ENCODE measurements at regions not wholly inside any gene's neighbourhood (a gene's known extent, or its start where the extent isn't known, plus 50 kb on each side); places are given as distances from the start of the nearest gene placed in this dataset.

- TF ChIP-seq ZNF335 (tag by site-specific recombination; conservative IDR thresholded peaks at IDR 0.05) (no peak), ZNF76 (tag by site-specific recombination; IDR thresholded peaks at IDR 0.05; ENCODE audit: borderline replicate concordance, low read depth) (no peak), ZNF350 (tag by site-specific recombination; IDR thresholded peaks at IDR 0.05) (no peak)
Measured at GRCh38 chr4:163603257-163603656, 108.8 kb downstream of the TMA16 start (continued).

DNA sequence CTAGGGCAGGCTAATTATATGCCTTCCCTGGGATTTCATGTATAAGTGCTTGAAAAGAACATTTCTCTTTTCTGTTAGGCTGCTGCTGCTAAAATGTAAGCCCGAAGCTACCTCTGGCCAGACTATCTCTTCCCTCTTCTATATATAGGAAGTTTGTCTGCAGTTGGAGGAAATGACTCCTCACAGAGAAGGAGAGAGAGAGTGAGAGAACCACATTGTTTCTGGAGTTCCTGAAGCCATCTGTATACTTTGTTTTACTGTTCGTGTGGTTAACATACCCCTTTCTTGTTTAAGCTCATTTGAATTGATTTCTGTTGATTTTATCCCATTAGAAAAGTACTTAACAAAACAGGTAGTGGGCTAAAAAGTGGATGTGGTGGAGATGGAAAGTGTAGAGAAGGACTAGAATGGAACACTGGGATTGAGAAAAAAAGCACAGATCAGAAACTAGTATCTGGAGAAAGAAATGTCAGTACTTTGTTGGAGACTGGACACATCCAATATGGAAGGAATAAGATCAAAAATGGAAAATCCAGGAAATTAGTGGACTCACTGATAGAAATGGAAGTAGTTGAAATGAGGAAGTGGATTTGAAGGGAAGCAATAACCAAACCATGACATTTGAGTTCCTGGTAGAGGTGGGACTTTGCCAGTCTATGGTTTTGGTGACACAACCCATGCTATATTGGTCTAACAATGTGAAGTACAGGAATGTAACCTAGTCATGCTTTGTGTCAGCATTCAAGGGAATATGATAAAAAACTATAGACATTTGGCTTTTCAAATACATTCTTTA, 112.6 kb downstream of the TMA16 start:
- Histone ChIP-seq H3K27ac (ENCODE audit: extremely low read depth, low read depth, low read length) (no peak overlapping the region), H3K36me3 (ENCODE audit: control insufficient read depth in 2 of 2, insufficient read depth in 1 of 2, low read length in 2 of 2) (no peaks in the 10 kb centered on the region), H3K4me3 (ENCODE audit: low read depth, low read length) (no peak overlapping the region), H3K4me1 (ENCODE audit: control insufficient read depth, insufficient read depth, low read length) (no peaks in the 10 kb centered on the region), H3K9me3 (ENCODE audit: control insufficient read depth, insufficient read depth, low read depth, low read length) (no peaks in the 10 kb centered on the region)
- no peak for TF ChIP-seq SP3 (tag by site-specific recombination; IDR thresholded peaks at IDR 0.05)
- TF ChIP-seq SCRT2 (tag by site-specific recombination; IDR thresholded peaks at IDR 0.05) = no peak
- TF ChIP-seq ZNF785 (tag by site-specific recombination; IDR thresholded peaks at IDR 0.05) = no peak
- no peak for TF ChIP-seq ZNF324 (tag by site-specific recombination; IDR thresholded peaks at IDR 0.05)
- no peak for TF ChIP-seq ZNF23 (tag by site-specific recombination; IDR thresholded peaks at IDR 0.05; ENCODE audit: borderline replicate concordance)
- no peak for TF ChIP-seq ZNF530 (tag by site-specific recombination; IDR thresholded peaks at IDR 0.05; ENCODE audit: low read depth)
- no peak for TF ChIP-seq ZNF707 (tag by site-specific recombination; IDR thresholded peaks at IDR 0.05)
- TF ChIP-seq ZNF549 (tag by site-specific recombination; IDR thresholded peaks at IDR 0.05) = no peak
- TF ChIP-seq ZNF133 (tag by site-specific recombination; IDR thresholded peaks at IDR 0.05) = no peak
- no peak for TF ChIP-seq ZNF394 (tag by site-specific recombination; IDR thresholded peaks at IDR 0.05; ENCODE audit: borderline replicate concordance)
- no peak for TF ChIP-seq GLI4 (tag by site-specific recombination; IDR thresholded peaks at IDR 0.05)
- TF ChIP-seq ZSCAN30 (tag by site-specific recombination; IDR thresholded peaks at IDR 0.05) = no peak
- TF ChIP-seq ZNF513 (tag by site-specific recombination; IDR thresholded peaks at IDR 0.05) = no peak
- TF ChIP-seq ZNF473 (tag by site-specific recombination; IDR thresholded peaks at IDR 0.05) = no peak
- TF ChIP-seq, protein P1, sequence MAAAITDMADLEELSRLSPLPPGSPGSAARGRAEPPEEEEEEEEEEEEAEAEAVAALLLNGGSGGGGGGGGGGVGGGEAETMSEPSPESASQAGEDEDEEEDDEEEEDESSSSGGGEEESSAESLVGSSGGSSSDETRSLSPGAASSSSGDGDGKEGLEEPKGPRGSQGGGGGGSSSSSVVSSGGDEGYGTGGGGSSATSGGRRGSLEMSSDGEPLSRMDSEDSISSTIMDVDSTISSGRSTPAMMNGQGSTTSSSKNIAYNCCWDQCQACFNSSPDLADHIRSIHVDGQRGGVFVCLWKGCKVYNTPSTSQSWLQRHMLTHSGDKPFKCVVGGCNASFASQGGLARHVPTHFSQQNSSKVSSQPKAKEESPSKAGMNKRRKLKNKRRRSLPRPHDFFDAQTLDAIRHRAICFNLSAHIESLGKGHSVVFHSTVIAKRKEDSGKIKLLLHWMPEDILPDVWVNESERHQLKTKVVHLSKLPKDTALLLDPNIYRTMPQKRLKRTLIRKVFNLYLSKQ (tag by site-specific recombination; IDR thresholded peaks at IDR 0.05; ENCODE audit: borderline replicate concordance) = no peak
- no peak for TF ChIP-seq HIC1 (tag by site-specific recombination; IDR thresholded peaks at IDR 0.05)
- ChIA-PET CTCF (interaction anchor here (0.6 kb wide), 1 partner anchor 219 kb away, joined by 6 read pairs; no protein-coding TSS in a partner anchor), POLR2A (no interaction called here)

GRCh38 chr4:163609019-163609418, 114.5 kb downstream of the TMA16 start:
- H3K27ac ChIP-seq (ENCODE audit: extremely low read depth, low read depth, low read length) = no peak overlapping the region
- POLR2A ChIA-PET = no interaction called here
- H3K4me3 ChIP-seq (ENCODE audit: low read depth, low read length) = no peak overlapping the region
- H3K36me3 ChIP-seq (ENCODE audit: control insufficient read depth in 2 of 2, insufficient read depth in 1 of 2, low read length in 2 of 2) = no peaks in the 10 kb centered on the region
- H3K4me1 ChIP-seq (ENCODE audit: control insufficient read depth, insufficient read depth, low read length) = no peaks in the 10 kb centered on the region
- no peaks in the 10 kb centered on the region for H3K9me3 ChIP-seq (ENCODE audit: control insufficient read depth, insufficient read depth, low read depth, low read length)
- CTCF ChIA-PET = no interaction called here
- TF ChIP-seq, protein P2, sequence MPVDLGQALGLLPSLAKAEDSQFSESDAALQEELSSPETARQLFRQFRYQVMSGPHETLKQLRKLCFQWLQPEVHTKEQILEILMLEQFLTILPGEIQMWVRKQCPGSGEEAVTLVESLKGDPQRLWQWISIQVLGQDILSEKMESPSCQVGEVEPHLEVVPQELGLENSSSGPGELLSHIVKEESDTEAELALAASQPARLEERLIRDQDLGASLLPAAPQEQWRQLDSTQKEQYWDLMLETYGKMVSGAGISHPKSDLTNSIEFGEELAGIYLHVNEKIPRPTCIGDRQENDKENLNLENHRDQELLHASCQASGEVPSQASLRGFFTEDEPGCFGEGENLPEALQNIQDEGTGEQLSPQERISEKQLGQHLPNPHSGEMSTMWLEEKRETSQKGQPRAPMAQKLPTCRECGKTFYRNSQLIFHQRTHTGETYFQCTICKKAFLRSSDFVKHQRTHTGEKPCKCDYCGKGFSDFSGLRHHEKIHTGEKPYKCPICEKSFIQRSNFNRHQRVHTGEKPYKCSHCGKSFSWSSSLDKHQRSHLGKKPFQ (tag by site-specific recombination; IDR thresholded peaks at IDR 0.05) = no peak
- TF ChIP-seq ZNF112 (tag by site-specific recombination; IDR thresholded peaks at IDR 0.05) (no peak), ZNF138 (tag by site-specific recombination; IDR thresholded peaks at IDR 0.05; ENCODE audit: borderline replicate concordance) (no peak), ZBTB6 (tag by site-specific recombination; IDR thresholded peaks at IDR 0.05) (no peak), ZNF16 (tag by site-specific recombination; IDR thresholded peaks at IDR 0.05; ENCODE audit: low read depth) (no peak), ZBTB1 (tag by site-specific recombination; IDR thresholded peaks at IDR 0.05) (no peak), ZNF623 (tag by site-specific recombination; IDR thresholded peaks at IDR 0.05) (no peak), SETDB1 (IDR thresholded peaks at IDR 0.05; ENCODE audit: insufficient read length, low read length) (no peak)
